Adrenal gland (tissue), 9 donors: ENCODE measurements at regions not wholly inside any gene's neighbourhood (a gene's known extent, or its start where the extent isn't known, plus 50 kb on each side); places are given as distances from the start of the nearest gene placed in this dataset.

Experiments
- DNase-seq, 7 donors: peaks; one replicate each; pipeline ENCODE4 v3.0.0-alpha.2; 2019 to 2020
- H3K27ac ChIP-seq, 5 donors: fragments of 200-600 bp; sonication (generic) in 4 of 5; 1 replicate in 3 of 5; 2 replicates in 2 of 5; pipeline versions ENCODE4 v1.5.1 to v1.8.0; 2016 to 2020; ENCODE audit warnings: mild to moderate bottlenecking in 1 of 5
- H3K27me3 ChIP-seq: fragments of 200-600 bp; 2 replicates; pipeline ENCODE4 v1.8.0; 2021
- H3K36me3 ChIP-seq, 2 donors: fragments of 200-600 bp; replicated peaks in 1 of 2; 1 replicate in 1 of 2; 2 replicates in 1 of 2; pipeline versions ENCODE4 v1.5.1 to v1.8.0; 2018 to 2022
- H3K4me1 ChIP-seq, 2 donors: fragments of 200-600 bp; replicated peaks in 1 of 2; 1 replicate in 1 of 2; 2 replicates in 1 of 2; pipeline versions ENCODE4 v1.5.1 to v1.8.0; 2018 to 2021
- H3K4me3 ChIP-seq, 4 donors: fragments of 200-600 bp; sonication (generic) in 3 of 4; one replicate each; pipeline ENCODE4 v1.5.1; 2016 to 2018
- H3K9me3 ChIP-seq, 3 donors: fragments of 200-600 bp; sonication (generic) in 1 of 3; replicated peaks in 1 of 3; 1 replicate in 2 of 3; 2 replicates in 1 of 3; pipeline versions ENCODE4 v1.5.1 to v1.8.0; 2016 to 2021
- POLR2A ChIP-seq, 2 donors: fragments of 450-650 bp; IDR thresholded peaks; one replicate each; pipeline ENCODE4 v1.6.1; 2017; ENCODE audit warnings: antibody characterized with exemption in 2 of 2, mild to moderate bottlenecking in 2 of 2, moderate library complexity in 1 of 2
- WGBS, 4 donors: extraction: QIAGEN DNeasy Blood & Tissue Kit in 2 of 4; methylation state at CpG; one replicate each; pipeline versions ENCODE4 v1.1.5 to v1.1.7; 2013 to 2017; 5-methylcytosine and 5-hydroxymethylcytosine counted together
- intact Hi-C, 2 donors: fragments of 100-400 bp; cut with DNase I; formaldehyde crosslinking; loops; one replicate each; pipeline versions ENCODE4 v1.14.1 to v1.15.0; 2022 to 2023
- TF ChIP-seq, protein P1 (sequence below), 6 experiments: fragments of 450-650 bp in 4 of 6; fragments of 200-600 bp in 2 of 6; sonication (generic) in 1 of 6; IDR thresholded peaks; 1 replicate in 5 of 6; 2 replicates in 1 of 6; pipeline versions ENCODE4 v1.5.1 to v1.8.0; 2016 to 2021; ENCODE audit warnings: antibody characterized with exemption in 6 of 6, mild to moderate bottlenecking in 2 of 6, moderate library complexity in 1 of 6
- donor health status: healthy with polysubstance abuse.
- donor health status: Bipolar disorder and iron deficiency.
- donor health status: DM: yes; HTN: yes; CAD: no.
- donor health status: DM: no; HTN: no; CAD: no.
- donor health status: DM: no; HTN: no; CAD: no.

DNA sequence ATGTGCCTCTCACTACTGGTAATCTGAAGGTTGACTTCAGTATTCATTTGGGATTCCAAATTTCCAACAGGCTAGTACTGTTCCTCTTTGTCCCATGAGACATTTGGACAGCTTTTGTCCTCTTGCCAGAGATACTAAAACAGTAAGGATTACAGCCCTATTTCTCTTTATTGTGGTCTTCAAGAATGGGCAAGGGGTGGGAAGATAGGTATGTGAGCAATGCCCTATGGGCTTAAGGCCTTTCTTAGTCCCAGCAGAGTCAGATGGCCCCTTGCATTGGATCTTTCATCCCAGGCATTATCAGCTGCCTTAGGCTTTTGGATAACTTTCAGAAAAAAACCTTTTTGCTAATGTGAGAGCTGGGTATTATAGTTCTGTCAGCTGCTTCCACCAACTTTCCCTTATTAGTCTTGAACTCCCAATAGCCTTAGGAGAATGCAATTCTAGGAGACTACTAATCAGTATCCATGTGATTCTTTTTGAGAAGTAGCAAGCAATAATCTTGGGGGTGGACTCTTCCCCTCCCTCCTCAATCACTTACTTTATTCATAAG is 361.1 kb upstream of the NUDT12 start:
- no peaks in the 10 kb centered on the region for H3K27me3 ChIP-seq
- no peak overlapping the region for H3K4me3 ChIP-seq
- H3K27ac ChIP-seq = no peak overlapping the region
- intact Hi-C loops = no loop called here
- DNase-seq = no peak
- no peaks in the 10 kb centered on the region for H3K36me3 ChIP-seq
- no peaks in the 10 kb centered on the region for H3K4me1 ChIP-seq
- H3K9me3 ChIP-seq = no peaks in the 10 kb centered on the region
- no peak for TF ChIP-seq POLR2A (IDR thresholded peaks at IDR 0.05)
- TF ChIP-seq, protein P1, sequence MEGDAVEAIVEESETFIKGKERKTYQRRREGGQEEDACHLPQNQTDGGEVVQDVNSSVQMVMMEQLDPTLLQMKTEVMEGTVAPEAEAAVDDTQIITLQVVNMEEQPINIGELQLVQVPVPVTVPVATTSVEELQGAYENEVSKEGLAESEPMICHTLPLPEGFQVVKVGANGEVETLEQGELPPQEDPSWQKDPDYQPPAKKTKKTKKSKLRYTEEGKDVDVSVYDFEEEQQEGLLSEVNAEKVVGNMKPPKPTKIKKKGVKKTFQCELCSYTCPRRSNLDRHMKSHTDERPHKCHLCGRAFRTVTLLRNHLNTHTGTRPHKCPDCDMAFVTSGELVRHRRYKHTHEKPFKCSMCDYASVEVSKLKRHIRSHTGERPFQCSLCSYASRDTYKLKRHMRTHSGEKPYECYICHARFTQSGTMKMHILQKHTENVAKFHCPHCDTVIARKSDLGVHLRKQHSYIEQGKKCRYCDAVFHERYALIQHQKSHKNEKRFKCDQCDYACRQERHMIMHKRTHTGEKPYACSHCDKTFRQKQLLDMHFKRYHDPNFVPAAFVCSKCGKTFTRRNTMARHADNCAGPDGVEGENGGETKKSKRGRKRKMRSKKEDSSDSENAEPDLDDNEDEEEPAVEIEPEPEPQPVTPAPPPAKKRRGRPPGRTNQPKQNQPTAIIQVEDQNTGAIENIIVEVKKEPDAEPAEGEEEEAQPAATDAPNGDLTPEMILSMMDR (IDR thresholded peaks at IDR 0.05) = no peak

DNA sequence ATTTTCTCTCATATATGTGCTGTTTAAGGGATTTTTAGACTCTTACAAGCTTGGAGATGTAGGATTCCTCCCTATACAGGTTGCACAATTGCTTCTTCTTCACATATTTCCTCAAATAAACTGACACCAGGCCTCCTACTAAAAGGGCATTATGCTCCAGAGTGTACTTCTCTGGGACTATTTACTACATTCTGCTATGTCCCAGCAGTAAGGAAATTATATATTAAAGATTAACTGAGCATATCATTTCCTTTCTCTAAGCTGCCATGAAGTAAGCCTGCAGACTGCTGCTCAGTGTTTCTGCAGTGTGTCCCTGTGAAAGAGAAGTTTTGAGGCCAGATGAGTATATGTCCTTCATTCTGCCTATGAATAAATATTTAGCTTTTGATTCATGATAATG is 356.9 kb upstream of the NUDT12 start:
- Histone ChIP-seq H3K4me3 (no peak overlapping the region), H3K36me3 (no peaks in the 10 kb centered on the region), H3K27me3 (no peaks in the 10 kb centered on the region), H3K4me1 (no peaks in the 10 kb centered on the region), H3K9me3 (no peaks in the 10 kb centered on the region), H3K27ac (no peak overlapping the region)
- DNase-seq = no peak
- TF ChIP-seq, protein P1 (IDR thresholded peaks at IDR 0.05) = no peak
- no peak for TF ChIP-seq POLR2A (IDR thresholded peaks at IDR 0.05)
- intact Hi-C loops = no loop called here

DNA sequence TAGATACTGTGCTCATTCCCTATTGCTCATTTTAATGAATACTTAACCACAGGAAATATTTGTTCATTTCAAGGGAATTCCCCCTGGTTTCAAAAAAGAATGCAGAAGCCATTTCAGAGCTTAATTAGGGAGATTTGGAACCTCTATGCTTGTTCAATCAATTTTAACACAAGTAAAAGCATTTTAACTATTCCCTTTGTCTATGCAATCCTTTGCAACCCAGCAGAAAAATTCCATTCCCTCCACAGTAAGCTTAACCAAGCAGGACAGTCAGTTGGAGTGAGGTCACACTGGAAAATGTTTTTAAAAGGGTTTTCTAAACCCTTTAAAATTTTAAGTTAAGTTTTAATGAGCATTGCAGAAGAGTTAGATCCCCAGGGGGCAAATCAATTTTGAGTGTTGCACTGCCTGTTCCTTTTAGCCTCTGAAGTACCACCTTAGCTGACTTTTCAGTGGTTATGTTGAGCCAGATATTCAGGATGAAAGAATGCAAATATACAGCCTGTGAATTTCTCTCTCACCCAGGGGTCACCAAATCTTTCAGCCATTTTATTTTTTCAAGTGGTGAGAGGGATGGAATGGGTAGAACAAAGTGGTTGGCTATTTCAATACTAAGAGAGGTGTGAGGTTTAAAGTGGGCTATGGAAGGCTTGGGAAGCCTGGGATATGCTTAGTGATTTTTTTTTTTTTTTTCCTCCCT is 356.2 kb upstream of the NUDT12 start:
- intact Hi-C loops = no loop called here
- Histone ChIP-seq H3K4me1 (no peaks in the 10 kb centered on the region), H3K27ac (no peak overlapping the region), H3K36me3 (no peaks in the 10 kb centered on the region), H3K4me3 (no peak overlapping the region), H3K9me3 (no peaks in the 10 kb centered on the region), H3K27me3 (no peaks in the 10 kb centered on the region)
- DNase-seq = no peak
- TF ChIP-seq, protein P1 (IDR thresholded peaks at IDR 0.05) = no peak
- TF ChIP-seq POLR2A (IDR thresholded peaks at IDR 0.05) = no peak

DNA sequence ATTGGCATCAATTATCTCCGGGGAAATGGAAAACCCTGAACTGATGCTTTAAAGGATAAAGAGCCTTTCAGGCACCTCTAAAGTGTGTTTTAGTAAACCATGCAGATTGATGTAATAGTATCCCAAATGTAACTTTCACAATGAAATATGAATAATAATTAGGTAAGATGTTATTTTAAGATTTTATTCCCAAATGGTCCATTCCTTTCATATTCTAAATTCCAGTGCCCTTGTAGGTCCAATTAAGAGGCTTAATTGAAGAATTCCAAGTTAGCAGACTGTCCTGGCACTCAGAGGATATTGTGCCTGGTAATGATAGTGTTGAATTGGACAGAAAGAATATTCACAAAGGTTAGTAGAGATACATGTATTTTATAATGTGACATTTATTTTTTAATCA is 352.5 kb upstream of the NUDT12 start:
- no peak for TF ChIP-seq POLR2A (IDR thresholded peaks at IDR 0.05)
- TF ChIP-seq, protein P1 (IDR thresholded peaks at IDR 0.05) = no peak
- H3K27ac ChIP-seq = no peak overlapping the region
- 56 to 77% (median 67%) methylated on average over 1 of the region's 1 CpG for WGBS, 4 donors
- no peaks in the 10 kb centered on the region for H3K27me3 ChIP-seq
- H3K4me1 ChIP-seq = no peaks in the 10 kb centered on the region
- DNase-seq = no peak
- no peaks in the 10 kb centered on the region for H3K9me3 ChIP-seq
- no peaks in the 10 kb centered on the region for H3K36me3 ChIP-seq
- H3K4me3 ChIP-seq = no peak overlapping the region
- intact Hi-C loops = no loop called here
